ENCODE measurements at regions not wholly inside any gene's neighbourhood (a gene's known extent, or its start where the extent isn't known, plus 50 kb on each side); places are given as distances from the start of the nearest gene placed in this dataset.

DNA sequence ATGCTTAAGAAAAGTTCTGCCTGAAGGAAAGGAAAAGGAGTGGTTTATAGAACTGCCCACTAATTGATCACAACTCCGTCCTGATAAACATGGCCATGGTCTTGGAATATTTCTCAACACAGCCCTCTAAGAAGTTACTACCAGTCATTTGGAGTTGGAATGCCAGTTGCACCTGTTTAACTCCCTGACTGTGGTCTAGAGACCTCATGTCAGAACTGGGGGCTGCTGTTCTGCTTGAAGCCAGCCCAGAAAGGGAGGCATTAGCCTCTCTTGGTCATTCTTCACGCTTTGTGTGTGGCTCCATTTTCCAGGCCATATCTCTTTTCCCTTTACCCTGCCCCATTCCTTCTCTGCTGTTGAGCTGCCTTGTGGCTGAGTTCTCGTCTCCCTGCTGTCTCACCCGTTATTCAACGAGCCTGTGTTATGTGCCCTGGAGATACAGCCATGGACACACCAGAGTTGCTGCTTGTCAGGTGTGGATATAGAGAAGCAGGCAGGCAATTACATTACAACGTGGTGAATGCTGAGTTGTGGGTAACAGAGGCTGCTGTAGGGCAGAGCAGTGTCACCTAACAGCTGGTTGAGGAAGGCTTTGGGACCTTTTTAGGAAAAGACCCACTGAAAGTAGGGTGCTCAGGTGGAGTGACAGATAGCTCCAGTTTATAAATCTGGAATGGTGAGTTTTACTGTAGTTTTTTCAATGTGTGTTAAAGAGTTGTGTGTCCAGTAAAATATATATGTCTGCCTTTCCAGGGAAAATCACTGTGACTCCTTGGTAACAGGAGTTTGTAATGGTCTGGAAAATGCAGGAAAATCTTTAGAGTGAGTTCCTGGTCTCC, 137.0 kb upstream of the IPO9 start:
- Histone ChIP-seq H3K9me3 (replicated peaks in 1 of 3) (no peaks in the 10 kb centered on the region), H3K27me3 (no peaks in the 10 kb centered on the region), H3K27ac (no peak overlapping the region), H3K4me3 (no peak overlapping the region), H3K36me3 (replicated peaks in 1 of 2) (no peaks in the 10 kb centered on the region), H3K4me1 (replicated peaks in 1 of 2) (peaks cover 0 to 12% of the 10 kb centered on the region in 2 donors)
- intact Hi-C loops (cut with DNase I) = no loop called here
- no peak for DNase-seq
- 78 to 89% (median 81%) methylated on average over 6 of the region's 6 CpGs for WGBS, 4 donors
- TF ChIP-seq POLR2A (IDR thresholded peaks at IDR 0.05) = no peak
- TF ChIP-seq, protein P1, sequence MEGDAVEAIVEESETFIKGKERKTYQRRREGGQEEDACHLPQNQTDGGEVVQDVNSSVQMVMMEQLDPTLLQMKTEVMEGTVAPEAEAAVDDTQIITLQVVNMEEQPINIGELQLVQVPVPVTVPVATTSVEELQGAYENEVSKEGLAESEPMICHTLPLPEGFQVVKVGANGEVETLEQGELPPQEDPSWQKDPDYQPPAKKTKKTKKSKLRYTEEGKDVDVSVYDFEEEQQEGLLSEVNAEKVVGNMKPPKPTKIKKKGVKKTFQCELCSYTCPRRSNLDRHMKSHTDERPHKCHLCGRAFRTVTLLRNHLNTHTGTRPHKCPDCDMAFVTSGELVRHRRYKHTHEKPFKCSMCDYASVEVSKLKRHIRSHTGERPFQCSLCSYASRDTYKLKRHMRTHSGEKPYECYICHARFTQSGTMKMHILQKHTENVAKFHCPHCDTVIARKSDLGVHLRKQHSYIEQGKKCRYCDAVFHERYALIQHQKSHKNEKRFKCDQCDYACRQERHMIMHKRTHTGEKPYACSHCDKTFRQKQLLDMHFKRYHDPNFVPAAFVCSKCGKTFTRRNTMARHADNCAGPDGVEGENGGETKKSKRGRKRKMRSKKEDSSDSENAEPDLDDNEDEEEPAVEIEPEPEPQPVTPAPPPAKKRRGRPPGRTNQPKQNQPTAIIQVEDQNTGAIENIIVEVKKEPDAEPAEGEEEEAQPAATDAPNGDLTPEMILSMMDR (IDR thresholded peaks at IDR 0.05) = no peak

DNA sequence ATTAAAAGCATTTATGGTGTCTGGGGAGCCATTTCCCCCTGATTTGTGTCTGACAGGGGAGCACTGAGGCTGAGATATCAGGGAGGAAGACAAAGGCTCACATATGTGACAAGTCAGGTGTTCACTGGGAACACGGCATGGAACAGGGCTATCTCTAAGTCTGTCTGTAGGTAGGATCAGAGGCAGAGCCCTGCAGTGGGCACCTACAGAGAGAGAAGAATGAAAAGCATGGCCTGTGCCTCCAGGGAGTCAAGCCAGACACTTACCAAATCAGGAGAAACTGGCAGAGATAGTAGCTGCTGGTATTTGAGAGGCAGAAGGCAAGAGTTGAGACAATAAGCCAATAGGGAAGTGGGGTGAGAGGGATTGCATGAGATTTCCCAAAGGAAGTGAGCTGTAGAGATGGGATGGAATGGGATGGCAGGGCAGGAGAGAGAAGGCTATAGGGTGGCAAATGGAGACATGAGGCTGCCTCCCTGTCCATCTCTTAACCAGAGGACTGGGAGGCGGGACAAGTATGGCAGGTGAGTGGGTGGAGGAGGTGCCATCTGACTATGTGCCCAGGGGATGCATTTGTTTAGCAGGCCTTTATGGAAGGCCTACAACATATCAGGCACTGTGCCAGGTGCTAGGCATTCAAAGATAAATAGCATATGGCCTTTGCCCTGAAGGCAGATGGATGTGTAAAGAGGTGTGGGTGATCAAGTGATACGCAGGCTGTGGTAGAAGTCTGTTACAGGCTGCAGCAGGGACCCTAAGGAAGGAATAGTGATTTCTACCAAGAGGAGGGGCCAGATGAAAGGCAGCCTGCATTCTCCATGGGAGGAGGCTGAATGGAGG, 136.2 kb upstream of the IPO9 start:
- Histone ChIP-seq H3K27ac (no peak overlapping the region), H3K36me3 (replicated peaks in 1 of 2) (no peaks in the 10 kb centered on the region), H3K4me3 (no peak overlapping the region), H3K9me3 (replicated peaks in 1 of 3) (no peaks in the 10 kb centered on the region), H3K4me1 (replicated peaks in 1 of 2) (peaks cover 0 to 13% of the 10 kb centered on the region in 2 donors), H3K27me3 (no peaks in the 10 kb centered on the region)
- WGBS, 4 donors = 92 to 98% (median 95%) methylated on average over 3 of the region's 3 CpGs
- intact Hi-C loops (cut with DNase I) = no loop called here
- no peak for DNase-seq
- no peak for TF ChIP-seq POLR2A (IDR thresholded peaks at IDR 0.05)
- TF ChIP-seq, protein P1 (IDR thresholded peaks at IDR 0.05) = no peak

DNA sequence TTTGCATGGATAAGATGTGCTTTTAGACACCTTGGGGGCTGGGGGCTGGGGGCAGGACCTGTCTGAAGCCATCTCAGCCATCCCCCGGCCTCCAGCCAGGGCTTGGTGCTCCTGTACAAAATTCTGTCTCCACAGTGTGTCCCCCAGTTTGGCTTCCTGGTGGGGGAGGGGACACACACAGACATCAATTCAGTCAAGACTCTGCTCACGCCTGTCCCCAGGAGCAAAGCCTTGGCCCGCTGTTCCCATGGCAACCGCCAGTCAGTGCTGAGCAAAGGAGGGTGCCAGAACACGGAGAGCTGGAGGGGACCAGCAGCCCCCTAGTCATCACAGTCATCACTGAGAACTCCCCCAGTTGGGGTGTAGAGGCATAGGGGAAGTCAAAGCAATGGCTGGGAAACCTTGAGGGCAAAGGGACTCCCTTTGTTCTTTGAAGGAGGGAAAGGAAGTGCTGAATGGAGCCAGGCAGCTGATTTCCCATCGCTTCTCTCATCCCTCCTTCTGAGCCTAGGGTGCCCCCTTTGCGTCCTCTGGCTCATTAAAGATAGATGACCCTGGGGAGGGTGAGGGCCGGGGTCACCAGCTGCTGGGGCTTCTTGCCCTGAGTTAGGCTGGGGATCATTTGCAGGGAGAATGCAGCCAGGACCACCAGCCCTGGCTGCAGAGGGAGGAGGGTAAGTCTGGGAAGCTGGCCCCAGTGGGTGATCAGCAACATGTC, 134.9 kb upstream of the IPO9 start:
- H3K4me1 ChIP-seq (replicated peaks in 1 of 2) = peaks cover 0 to 13% of the 10 kb centered on the region in 2 donors
- no peaks in the 10 kb centered on the region for H3K36me3 ChIP-seq (replicated peaks in 1 of 2)
- H3K4me3 ChIP-seq = no peak overlapping the region
- H3K27ac ChIP-seq = peak overlapping the region in 1 of 5 donors; percentile 5
- no peaks in the 10 kb centered on the region for H3K9me3 ChIP-seq (replicated peaks in 1 of 3)
- WGBS, 4 donors = 67 to 89% (median 75%) methylated on average over 3 to 8 of the region's 8 CpGs
- DNase-seq = no peak
- intact Hi-C loops (cut with DNase I) = no loop called here
- TF ChIP-seq, protein P1 (IDR thresholded peaks at IDR 0.05) = no peak
- no peak for TF ChIP-seq POLR2A (IDR thresholded peaks at IDR 0.05)
- no peaks in the 10 kb centered on the region for H3K27me3 ChIP-seq
